HG02943 (cell line): ENCODE measurements at regions not wholly inside any gene's neighbourhood (a gene's known extent, or its start where the extent isn't known, plus 50 kb on each side); places are given as distances from the start of the nearest gene placed in this dataset.
"Not testable (repeated sequence)": the region's sequence is repeated elsewhere in the genome, so short reads cannot be mapped to it uniquely, and the experiment has no call there.

Source experiments
- ATAC-seq: cut with Tn5 transposase; IDR thresholded peaks from one replicate; pipeline ENCODE4 v1.9.1; 2021; ENCODE audit warnings: mild to moderate bottlenecking, low read depth, moderate library complexity; ENCODE audit not compliant: unreplicated experiment

DNA sequence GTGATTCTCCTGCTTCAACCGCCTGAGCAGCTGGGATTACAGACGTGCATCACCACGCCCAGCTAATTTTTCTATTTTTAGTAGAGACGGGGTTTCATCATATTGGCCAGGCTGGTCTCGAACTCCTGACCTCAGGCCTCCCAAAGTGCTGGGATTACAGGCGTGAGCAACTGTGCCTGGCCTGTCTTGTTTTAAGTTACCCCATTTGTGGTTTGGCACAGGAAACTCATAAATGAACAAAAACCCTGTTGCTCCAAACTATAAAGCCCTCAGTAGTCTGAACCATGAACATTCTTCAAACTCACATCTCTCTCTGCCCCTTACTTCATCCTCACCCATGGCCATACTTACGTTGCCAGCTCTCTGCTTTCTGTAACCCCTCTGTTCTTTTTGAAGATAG, 61.7 kb downstream of the RHOU start:
- ATAC-seq = not testable (repeated sequence)

DNA sequence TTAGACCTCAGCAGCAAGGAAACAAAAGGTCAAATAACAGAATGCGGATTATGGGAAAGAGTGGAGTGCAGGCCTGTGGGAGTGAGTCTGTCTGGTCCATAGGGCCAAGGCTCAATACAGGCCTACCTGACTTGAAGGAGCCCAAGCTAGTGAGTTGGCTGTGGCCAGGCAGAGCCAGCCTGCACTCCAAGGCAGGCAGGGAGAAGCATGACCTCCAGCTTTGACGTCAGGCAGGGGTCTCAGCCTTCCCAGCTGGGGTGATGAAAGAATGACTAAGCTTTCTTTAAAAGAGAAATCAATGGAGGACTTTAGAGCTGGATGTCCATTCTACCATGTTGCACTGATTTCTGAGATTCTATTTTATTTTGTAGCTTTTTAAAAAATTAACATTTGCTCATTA, 62.8 kb downstream of the RHOU start:
- no peak for ATAC-seq

DNA sequence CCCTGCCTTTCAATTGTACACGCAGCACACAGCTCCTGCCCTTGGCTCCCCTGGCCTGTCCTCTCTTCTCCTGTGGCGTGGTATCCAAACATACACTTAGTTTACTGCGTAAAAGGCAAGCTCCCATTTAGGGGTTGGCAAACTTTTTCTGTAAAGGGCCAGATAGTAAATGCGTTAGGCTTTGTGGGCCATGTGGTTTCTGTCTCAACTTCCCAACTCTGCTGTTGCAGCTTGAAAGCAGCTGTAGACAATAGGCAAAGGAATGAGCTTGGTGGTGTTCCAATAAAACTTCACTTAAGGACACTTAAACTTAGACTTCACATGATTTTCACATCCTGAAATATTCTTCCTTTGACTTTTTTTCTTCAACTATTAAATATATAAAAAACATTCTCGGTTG, 63.3 kb downstream of the RHOU start:
- ATAC-seq = no peak

DNA sequence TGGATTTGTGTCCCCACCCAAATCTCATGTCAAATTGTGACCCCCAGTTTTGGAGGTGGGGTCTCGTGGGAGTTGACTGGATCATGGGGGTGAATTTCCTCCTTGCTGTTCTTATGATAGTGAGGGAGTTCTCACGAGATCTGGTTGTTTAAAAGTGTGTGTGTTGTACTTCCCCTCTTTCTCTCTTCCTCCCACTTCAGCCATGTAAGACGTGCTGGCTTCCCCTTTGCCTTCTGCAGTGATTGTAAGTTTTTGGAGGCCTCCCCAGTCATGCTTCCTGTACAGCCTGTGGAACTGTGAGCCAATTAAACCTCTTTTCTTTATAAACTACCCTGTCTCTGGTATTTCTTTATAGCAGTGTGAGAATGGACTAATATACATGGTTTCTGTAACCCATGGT, 64.6 kb downstream of the RHOU start:
- no peak for ATAC-seq

DNA sequence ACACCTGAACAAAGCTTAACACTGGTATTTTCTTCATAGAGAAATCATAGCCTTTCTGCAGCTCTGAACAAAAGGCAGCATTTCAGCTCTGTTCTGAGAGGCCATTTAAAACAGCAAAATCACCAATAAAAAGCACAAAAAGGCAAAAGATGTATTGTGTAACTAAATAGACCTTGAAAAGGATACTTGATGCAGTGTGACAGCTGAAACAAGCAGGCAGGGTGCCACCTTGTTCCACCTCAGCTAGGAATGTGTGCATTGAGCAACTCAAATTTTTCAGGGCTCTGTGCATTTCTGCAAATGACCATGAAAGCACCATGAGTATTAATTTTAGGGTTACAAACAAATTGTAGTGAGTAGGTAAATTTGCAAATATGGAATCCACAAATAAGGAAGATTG, 65.8 kb downstream of the RHOU start:
- no peak for ATAC-seq

DNA sequence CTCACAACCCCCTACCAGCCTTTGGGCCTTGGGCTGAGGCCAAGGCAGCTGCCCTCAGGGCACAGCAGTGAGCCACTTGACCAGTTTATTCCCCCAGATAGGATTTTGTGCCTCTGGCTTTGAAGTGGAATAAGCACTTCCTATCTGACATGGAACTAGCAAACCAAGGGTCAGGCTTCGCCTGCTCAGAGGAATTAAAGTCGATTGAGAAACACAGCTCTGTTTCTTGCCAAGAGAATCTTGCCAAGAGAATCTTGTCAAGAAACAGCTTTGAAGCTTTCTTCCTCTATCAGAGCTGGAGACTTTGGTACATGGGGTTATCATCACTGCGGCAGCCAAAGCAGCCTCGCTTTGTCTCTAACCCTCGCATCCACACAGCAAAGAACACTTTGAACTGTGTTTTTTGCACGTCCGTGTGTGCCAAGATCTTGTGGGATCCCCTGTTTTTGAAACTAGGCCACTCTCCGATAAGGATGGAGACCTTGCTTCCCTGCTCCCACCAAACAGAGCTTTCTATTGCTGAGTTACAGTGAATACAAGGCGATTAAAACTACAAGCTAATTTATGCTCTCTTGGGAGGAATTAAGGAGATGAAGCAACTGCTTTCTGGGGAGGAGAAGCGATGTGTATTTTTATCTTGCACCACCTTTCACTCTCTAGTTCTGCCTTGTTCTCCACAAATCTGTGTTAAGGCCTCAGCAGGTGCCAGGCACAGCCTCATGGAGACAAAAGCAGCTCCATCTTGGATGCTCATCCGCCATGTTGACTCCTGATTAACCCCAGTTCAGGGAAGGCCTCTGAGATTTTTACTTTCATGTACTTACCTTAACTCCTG, 67.3 kb downstream of the RHOU start:
- no peak for ATAC-seq

DNA sequence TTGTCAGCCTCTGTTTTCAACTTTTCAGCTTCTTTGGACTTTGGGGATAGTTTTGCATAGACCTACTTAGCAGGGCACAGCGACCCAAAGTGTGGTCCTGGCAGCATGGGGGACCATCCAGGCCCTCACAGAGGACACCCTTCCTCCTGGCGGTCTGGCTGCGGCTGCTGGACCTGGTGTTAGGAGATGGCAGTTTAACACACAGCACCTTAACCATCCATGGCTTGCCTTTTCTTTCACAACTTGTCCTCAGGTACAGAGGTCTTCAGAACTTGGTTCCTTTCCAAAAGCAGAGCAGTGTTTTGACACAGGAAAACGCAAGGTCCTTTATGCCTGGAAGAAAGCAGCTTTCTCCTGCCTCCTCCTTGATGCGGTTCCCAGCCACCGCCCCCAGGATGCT, 68.1 kb downstream of the RHOU start:
- no peak for ATAC-seq

DNA sequence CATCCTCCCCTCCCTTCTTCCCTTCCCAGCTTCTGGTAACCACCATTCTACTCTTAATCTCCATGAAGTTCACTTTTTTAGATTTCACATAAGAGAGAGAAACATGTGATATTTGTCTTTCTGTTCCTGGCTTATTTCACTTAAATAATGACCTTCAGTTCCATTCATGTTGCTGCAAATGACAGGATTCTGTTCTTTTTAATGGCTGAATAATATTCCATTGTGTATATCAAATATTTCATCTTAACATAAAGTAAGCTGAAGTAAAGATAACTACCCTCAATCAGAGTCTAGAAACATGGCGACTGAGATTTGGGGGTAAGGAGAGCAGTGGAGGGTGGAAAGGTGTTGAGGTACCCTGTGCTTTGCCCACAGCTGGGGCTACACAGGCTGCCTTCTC, 68.9 kb downstream of the RHOU start:
- ATAC-seq = no peak

DNA sequence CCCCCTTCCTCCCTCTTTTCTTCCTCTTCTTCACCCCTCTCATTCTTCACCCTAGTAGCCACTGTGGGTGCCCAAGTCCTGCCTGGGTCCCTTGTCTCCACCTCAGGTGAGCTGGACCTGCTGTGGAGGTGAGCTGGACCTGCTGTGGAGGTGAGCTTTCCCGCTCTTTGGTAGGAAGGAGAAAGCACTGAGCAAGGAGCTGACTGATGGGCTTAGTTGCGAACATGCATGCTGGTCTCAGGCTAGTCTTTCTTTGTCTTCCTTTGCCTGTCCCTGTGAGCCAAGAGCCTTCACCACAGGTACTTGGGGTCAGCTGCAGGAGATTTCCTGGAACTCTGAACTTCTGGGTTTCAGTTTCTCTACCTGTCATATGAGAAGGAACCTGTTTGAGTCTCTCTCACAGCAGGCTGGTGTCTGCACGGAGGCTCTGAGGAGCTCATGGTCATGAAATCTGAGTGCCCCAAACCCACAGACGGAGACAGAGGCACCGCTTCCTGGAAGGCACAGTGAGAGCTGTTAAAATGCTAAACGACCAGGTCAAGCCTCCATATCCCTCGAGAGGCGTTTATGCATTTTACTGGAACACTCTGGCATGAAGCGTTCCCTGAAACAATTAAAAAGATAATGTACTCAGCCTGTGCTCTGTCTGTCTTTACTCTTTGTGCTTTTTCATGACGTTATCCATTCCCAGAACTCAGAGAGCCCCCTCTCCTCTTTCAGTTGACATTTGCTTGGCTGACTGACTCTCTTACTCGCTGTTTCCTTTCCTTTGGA, 69.5 kb downstream of the RHOU start:
- ATAC-seq = no peak

DNA sequence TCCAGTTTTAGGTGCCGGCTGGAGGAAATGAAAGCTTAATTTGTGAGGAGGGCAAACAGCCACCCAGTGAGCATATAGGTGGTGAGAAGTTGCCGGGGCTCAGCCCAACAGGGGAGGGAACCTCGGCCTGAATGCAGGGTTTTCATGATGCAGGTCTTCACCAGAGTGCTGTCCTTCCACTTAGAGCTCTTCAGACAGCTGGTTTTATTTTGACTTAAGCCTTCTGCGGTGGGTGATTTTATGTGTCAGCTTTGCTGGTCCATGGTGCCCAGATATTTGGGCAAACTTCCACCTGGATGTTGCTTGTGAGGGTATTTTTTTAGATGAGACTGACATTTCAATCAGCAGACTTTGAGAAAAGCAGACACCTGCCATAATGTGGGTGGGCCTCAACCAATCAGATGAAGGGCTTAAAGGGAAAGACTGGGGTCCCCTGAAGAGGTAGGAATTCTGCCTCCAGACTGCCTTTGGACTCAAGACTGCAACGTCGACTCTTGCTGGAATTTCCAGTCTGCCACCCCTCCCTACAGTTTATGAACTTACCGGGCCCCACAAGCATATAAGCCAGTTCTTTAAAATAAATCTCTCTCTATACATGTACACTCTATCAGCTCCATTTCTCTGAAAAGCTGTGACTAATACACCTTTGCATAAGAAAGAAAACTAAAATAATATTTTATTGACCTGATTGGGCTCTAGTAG, 72.8 kb downstream of the RHOU start:
- no peak for ATAC-seq

DNA sequence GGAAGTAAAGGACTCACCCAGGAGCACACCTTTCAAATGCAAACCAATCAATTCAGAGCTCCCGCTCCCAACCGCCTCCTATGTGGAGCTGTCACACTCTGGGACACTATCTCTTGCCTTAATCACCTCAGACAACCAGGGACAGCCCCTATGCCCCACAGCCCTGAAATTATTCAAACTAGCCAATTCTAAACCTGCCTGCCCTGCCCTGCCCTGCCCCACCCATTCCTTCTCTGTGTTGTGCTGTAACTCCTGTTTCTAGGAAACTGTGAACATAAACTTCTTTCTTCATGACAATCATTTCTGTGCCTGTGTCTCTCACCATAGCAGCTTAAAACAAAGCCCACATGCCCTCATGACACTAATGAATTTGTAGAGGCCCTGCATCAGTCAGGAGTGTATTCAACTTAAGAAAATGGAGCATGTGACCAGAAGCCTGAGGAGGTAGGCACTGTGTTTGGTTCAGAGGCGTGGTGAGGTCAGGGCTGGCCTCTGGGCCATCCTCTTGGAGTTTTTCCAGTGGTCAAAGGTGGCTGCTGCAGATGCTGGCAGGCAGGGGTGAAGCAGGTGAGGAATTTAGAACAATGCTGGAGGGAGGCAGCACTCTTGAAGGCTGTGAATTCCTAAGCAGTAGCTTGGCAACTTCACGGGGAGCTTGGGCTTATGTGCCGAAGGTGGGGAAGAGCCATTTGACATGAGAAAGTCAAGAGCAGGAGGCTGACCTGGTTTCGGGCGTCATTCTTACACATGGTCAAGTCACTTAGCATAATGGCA, 74.5 kb downstream of the RHOU start:
- no peak for ATAC-seq

DNA sequence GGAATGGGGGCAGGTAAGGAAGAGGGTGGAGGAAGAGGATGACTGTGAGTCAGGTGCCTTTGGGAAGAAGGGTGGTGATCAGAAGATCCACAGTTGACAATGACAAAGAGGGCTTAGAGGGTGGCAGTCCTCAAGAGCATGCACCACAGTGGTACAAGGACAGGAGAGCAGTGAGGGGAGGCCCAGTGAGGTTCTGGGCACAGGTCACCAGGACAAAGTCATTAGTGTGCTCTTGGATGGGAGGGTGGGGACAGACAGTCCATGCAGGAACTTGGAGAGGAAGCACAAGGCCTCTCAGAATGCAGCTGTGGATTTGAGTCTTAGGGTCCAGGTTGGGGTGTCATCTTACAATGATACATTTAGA, 75.1 kb downstream of the RHOU start:
- ATAC-seq = no peak

DNA sequence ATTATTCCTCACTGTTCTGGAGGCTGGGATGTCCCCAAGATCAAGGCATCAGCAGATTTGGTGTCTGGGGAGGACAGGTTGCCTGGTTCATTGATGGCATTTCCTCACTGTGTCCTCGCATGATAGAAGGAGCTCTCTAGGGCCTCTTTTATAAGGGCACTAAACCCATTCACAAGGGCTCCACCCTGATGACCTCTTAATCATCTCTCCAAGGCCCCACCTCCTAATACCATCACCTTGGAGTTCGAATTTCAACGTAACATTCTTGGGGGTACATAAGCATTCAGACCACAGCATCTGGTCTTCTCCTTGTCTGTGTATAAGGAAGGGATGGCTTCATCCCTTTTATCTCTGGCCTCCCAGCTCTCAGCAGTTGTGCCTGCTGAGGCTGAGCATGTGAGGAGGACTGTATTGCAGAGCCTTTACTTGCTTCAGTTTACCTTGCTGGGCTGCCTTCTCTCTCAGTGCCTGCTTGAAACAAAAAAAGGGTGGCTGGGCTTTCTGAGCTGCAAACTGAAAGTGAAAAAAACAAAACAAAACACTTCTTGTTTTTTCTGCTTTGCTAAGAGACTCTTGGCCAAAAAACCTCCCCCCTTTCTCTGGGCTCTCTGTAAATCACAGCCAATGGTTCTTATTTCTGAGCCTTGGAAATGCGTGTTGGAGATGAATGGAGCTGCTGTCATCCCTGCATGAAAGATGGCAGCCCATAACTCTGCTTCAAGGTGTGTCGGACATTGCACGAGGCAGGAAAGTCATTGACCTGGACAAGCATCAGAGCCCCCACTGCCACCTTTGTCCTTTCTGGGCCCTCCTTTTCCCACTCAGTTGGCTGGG, 75.8 kb downstream of the RHOU start:
- no peak for ATAC-seq

DNA sequence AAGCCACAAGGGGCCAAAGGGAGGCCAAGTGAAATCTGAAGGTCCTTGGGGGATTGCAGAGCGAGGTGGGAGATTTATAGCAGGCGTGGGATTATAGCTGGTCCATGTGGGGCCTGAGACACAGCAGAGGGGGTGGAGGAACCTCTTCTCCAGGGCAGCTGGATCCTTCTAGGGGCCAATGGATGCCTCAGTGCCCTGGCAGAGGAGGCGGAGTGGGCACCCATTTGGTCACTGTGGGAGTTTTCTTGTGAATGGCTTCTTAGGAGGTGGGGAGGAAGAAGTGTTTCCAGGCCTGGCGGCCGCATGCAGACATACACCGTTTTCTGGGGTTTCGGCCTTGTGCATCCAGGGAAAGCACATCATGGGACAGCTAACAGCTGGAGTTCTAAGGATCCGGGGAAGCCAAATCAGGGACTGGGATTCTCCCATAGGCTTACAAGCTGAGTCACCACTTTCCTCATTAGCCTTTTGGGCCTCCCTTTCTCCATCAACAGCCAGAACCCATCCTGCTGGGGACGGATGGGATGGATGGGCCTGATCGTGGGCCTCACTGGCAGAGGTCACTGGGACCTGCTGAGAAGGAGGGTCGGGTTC, 76.5 kb downstream of the RHOU start:
- ATAC-seq = no peak

DNA sequence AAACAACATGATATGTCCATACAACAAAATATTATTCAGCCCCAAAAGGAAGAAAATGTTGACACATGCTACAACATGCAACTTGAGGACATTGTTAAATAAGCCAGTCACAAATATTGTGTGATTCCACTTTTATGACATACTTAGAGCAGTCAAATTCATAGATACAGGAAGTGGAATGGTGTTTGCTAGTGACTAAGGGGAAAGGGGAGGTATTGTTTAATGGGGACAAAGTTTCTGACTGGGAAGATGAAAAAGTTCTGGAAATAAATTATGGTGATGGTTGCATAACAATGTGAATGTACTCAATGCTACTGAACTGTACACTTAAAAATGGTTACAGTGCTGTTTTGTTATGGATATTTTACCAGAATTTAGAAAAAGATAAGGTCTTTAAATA, 77.7 kb downstream of the RHOU start:
- no peak for ATAC-seq

DNA sequence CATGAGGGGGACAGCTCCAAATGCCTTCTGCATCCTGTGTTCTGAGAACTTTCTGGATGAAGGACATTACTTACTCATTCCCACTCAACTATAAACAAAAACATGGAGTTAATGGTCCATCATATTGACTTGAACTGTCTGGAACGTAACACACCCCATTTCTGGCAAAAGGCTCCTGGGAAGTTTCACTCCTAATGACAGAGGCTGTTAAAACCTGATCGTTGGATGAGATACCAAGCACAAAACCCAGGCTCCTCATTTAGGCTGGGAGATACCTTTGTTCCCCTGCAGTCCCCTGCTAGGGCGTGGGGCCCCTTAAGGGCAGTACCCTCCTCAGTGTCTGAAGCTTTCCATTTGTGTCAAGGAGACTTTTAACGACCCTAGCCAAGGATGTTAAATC, 78.9 kb downstream of the RHOU start:
- ATAC-seq = no peak

DNA sequence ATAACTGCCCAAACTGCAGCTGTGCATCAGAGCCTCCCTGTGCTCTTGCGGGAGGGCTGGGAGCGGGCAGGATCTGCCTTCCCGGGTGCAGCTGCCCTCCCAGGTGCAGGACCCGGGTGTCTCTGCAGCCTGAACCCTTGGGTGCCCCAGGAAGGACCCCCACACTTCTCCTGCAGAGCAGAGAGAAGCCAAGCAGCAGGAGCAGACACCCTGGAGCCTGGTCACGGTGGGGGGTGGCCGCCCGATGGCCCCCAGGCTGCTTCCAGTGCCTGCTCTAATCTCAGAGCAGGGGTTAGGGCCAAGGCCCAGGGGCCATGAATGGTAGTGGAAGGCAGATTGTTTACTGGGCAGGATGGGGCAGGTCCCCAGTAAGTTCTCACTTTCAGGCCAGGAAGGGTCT, 83.0 kb downstream of the RHOU start:
- no peak for ATAC-seq

DNA sequence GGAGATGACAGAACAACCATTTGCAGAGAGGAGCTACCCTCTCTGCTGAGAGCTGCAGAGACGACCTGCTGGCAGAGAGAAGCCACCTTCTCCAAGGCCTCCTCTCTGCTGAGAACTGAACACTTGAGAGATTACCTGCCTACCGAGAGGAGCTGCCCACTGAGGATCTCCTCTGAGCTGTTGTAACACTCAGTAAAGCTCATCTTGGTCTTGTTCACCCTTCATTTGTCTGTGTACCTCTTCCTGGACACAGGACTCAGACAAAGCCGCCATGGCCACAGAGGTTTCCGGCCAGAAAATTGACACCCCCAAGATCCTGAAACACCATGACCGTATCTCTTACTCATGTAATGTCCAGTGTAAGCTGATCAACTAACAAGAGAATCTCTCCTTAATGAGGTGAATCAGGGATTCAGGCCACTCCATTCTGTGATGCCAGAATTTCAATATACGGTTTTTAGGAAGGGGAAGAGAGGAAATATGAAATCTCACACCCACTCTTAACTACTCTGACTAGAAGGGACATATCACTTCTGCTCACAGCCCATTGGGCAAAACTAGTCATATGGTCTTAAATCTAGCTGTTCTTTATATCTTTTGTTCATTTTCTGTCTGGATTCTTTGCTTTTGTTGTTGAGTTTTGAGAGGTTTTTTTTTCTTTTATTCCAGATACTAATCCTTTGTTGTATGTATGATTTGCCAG, 83.8 kb downstream of the RHOU start:
- no peak for ATAC-seq

DNA sequence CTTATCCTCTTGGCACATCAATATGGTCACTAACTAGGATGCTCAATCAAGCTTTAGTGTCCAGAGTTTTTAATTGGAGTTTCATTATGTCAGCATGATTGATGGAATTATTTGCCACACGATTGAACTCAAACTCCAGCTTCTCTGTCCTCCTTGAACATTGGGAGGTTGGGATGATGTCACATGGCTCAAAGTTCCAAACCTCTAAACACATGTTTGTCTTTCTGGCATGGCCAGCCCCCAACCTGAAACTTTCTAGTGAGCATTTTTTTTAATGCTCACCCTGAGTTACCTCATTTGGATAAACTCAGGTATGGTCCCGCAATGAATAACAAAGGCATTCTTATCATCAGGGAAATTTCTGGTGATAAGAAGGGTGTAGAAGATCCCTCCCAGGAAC, 86.0 kb downstream of the RHOU start:
- ATAC-seq = no peak
